ENCODE measurements at regions not wholly inside any gene's neighbourhood (a gene's known extent, or its start where the extent isn't known, plus 50 kb on each side); places are given as distances from the start of the nearest gene placed in this dataset.

DNA sequence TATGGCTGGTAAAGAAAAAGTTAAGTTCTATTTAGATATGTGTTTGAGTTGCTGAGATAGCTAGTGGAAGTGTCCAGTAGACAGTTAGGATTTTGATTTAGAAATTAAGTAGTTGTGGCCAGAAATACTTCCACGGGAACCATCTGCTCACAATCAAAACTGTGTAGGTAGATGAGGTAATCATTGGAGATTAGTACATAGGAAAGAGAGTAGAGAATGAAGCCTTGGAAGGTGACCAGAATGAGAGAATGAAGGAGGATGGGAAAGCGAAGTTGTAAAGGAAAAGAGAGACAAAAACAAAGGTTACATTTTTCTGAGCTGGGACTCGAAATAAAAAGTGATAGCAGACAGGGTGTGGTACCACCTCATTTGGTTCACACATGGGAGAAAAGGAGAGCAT is 296.9 kb upstream of the SORL1-AS1 start:
- intact Hi-C loops (cut with DNase I, micrococcal nuclease) = no loop called here

DNA sequence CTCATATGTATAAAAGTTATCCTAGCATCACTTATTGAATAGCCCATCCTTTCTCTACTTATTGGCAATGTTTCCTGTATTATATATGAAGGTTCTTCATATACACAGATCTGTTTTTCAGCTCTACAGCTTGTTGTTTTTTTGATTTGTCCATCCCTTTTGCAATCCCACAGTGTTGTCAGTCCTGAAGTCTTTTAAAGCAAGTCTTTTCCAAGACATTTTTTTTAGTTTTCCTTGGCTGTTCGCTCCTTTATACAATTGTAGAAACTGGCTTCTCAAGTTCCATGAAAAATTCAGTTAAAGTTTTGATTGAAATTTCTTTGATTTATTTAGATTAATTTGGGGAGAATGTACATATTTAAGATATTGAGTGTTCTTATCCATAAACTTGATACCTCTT is 295.3 kb upstream of the SORL1-AS1 start:
- TF ChIP-seq, protein P1, sequence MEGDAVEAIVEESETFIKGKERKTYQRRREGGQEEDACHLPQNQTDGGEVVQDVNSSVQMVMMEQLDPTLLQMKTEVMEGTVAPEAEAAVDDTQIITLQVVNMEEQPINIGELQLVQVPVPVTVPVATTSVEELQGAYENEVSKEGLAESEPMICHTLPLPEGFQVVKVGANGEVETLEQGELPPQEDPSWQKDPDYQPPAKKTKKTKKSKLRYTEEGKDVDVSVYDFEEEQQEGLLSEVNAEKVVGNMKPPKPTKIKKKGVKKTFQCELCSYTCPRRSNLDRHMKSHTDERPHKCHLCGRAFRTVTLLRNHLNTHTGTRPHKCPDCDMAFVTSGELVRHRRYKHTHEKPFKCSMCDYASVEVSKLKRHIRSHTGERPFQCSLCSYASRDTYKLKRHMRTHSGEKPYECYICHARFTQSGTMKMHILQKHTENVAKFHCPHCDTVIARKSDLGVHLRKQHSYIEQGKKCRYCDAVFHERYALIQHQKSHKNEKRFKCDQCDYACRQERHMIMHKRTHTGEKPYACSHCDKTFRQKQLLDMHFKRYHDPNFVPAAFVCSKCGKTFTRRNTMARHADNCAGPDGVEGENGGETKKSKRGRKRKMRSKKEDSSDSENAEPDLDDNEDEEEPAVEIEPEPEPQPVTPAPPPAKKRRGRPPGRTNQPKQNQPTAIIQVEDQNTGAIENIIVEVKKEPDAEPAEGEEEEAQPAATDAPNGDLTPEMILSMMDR (IDR thresholded peaks at IDR 0.05) = no peak
- no peak for ATAC-seq

More for the DNA sequence above, 296.9 kb upstream of the SORL1-AS1 start:
- no peaks in the 10 kb centered on the region for H3K9me3 ChIP-seq
- no peak overlapping the region for H3K4me3 ChIP-seq
- H3K4me1 ChIP-seq (ENCODE audit: low read depth) = no peaks in the 10 kb centered on the region
- no peaks in the 10 kb centered on the region for H3K36me3 ChIP-seq (ENCODE audit: low read depth)
- ATAC-seq (no peak), DNase-seq (no peak)
- TF ChIP-seq, protein P1 (IDR thresholded peaks at IDR 0.05) = no peak

DNA sequence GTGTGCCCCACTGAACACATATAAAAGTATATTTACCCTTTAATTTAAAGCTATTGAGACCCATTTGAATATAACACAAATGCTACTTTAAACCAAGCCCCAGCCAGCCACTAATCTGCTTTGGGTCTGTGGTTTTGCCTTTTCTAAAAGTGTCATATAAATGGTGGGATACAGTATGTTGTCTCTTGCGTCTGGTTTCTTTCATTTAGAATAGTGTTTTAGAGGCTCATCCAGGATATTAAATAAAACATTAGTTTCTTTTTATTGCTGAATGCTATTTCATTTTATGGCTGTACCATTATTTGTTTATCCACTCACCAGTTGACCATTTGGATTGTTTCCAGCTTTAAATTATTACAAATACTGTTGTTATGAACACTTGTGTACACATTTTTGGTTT is 290.5 kb upstream of the SORL1-AS1 start:
- no peak for DNase-seq
- Histone ChIP-seq H3K36me3 (ENCODE audit: low read depth) (no peaks in the 10 kb centered on the region), H3K4me3 (no peak overlapping the region), H3K4me1 (ENCODE audit: low read depth) (no peaks in the 10 kb centered on the region), H3K9me3 (peaks cover 5% of the 10 kb centered on the region)
- no peak for ATAC-seq
- TF ChIP-seq, protein P1 (IDR thresholded peaks at IDR 0.05) = no peak
- intact Hi-C loops (cut with DNase I, micrococcal nuclease) = no loop called here

More for the DNA sequence above, 295.3 kb upstream of the SORL1-AS1 start:
- Histone ChIP-seq H3K4me3 (no peak overlapping the region), H3K4me1 (ENCODE audit: low read depth) (no peaks in the 10 kb centered on the region), H3K36me3 (ENCODE audit: low read depth) (no peaks in the 10 kb centered on the region), H3K9me3 (peaks cover 5% of the 10 kb centered on the region)
- intact Hi-C loops (cut with DNase I, micrococcal nuclease) = no loop called here
- no peak for DNase-seq

DNA sequence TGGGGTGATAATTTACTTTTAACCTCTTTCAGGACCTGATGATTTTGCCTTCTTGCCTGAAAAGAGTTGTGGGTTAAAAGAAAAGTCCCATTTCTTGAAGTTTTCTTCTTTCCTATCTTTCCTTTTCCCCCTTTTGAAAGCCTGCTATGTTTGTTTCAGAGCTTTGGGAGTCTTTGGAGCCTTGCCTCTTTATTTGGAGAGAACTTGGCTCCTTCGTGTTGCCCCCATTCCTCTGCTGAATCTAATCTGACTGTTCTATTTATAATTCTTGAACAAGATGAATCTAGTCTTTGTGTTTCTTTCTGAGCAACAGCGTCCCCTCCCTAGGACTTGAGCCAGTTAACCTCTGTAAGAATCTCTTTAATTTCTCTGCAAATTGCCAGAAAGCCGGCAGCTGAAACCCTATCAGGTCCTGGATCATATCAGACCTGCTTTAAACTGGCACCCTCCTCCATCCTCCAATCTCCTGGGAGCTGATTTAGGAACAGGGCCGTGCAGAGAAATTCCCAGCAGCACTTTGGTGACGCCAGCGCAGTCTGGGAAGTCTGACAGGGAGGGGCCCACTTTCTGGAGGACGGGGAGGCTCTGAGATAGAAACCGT is 289.1 kb upstream of the SORL1-AS1 start:
- intact Hi-C loops (cut with DNase I, micrococcal nuclease) = no loop called here
- no peaks in the 10 kb centered on the region for H3K36me3 ChIP-seq (ENCODE audit: low read depth)
- H3K4me1 ChIP-seq (ENCODE audit: low read depth) = peaks cover 3% of the 10 kb centered on the region
- DNase-seq = peak; percentile 25 to 48 (median 27)
- TF ChIP-seq, protein P1 (IDR thresholded peaks at IDR 0.05) = no peak
- H3K9me3 ChIP-seq = peaks cover 5% of the 10 kb centered on the region
- no peak overlapping the region for H3K4me3 ChIP-seq
- peak; percentile 24 for ATAC-seq

DNA sequence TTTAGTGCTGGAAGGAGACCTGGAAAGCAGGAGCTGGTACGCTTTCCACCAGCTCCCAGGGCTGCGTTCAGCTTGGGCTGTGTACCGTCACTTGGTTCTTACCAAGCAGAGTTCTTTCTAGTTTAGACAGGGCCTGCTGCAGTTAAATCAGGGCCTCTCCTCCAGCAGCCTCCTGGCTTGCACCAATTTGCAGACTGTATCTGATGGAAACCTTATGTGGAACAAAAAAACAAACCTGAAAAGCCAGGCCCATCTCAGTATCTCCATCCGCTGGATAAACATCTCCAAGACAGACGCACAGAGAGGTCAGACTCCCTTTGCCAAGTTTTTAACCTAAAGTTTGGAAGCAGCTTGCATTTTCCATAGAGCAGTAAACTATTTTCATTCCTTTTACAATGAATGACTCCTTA is 288.6 kb upstream of the SORL1-AS1 start:
- Histone ChIP-seq H3K4me1 (ENCODE audit: low read depth) (peaks cover 4% of the 10 kb centered on the region), H3K4me3 (no peak overlapping the region), H3K9me3 (peaks cover 5% of the 10 kb centered on the region), H3K36me3 (ENCODE audit: low read depth) (no peaks in the 10 kb centered on the region)
- ATAC-seq (no peak), DNase-seq (no peak)
- TF ChIP-seq, protein P1 (IDR thresholded peaks at IDR 0.05) = no peak
- intact Hi-C loops (cut with DNase I, micrococcal nuclease) = no loop called here

DNA sequence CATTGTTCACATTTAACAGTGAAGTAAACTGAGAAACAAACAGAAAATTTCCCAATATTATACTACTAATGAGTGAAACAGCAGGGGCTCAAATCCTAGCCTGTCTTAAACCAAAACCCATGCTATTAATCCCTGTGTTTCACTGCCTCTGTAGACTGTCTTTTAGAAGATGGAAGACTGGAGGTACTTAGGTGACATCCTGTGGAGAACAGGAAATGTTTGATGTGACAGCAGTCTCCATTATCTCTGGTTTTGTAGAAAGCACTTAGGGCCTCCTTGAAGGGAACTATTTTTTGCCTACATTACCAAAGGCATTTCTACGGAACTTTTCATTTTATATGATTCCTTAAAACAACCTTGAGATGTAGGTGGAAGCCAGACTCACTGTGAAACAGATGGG is 288.1 kb upstream of the SORL1-AS1 start:
- intact Hi-C loops (cut with DNase I, micrococcal nuclease) = no loop called here
- no peak for ATAC-seq
- Histone ChIP-seq H3K4me1 (ENCODE audit: low read depth) (peaks cover 4% of the 10 kb centered on the region), H3K4me3 (no peak overlapping the region), H3K36me3 (ENCODE audit: low read depth) (no peaks in the 10 kb centered on the region), H3K9me3 (peaks cover 5% of the 10 kb centered on the region)
- TF ChIP-seq, protein P1 (IDR thresholded peaks at IDR 0.05) = no peak
- no peak for DNase-seq

Data from mucosa of descending colon (tissue), 3 donors.